ENCODE measurements at regions not wholly inside any gene's neighbourhood (a gene's known extent, or its start where the extent isn't known, plus 50 kb on each side); places are given as distances from the start of the nearest gene placed in this dataset.

DNA sequence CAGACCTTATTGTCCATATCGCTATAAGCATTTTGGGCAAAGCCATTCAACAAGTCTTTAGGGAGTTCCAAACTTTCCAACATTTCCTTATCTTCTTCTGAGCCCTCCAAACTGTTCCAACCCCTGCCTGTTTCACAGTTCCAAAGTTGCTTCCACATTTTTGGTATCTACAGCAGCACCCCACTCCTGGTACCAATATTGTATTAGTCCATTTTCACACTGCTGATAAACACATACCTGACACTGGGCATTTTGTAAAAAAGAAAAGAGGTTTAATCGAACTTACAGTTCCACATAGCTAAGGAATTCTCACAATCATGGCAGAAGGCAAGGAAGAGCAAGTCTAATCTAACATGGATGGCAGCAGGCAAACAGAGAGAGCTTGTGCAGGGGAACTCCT lies 834.1 kb upstream of the GBE1 start:
- TF ChIP-seq ZFP3 (CRISPR knock-in tag; IDR thresholded peaks at IDR 0.05) (no peak), OSR1 (CRISPR knock-in tag; IDR thresholded peaks at IDR 0.05) (no peak), SNAI2 (CRISPR knock-in tag; IDR thresholded peaks at IDR 0.05) (no peak), ZNF8 (CRISPR knock-in tag; IDR thresholded peaks at IDR 0.05) (no peak), TOX (CRISPR knock-in tag; IDR thresholded peaks at IDR 0.05; ENCODE audit: borderline replicate concordance) (no peak), ARNTL (CRISPR knock-in tag; IDR thresholded peaks at IDR 0.05; ENCODE audit: borderline replicate concordance, low read depth) (no peak), CSDC2 (CRISPR knock-in tag; IDR thresholded peaks at IDR 0.05) (no peak), GLIS3 (CRISPR knock-in tag; IDR thresholded peaks at IDR 0.05) (no peak)
- TF ChIP-seq, protein P1, sequence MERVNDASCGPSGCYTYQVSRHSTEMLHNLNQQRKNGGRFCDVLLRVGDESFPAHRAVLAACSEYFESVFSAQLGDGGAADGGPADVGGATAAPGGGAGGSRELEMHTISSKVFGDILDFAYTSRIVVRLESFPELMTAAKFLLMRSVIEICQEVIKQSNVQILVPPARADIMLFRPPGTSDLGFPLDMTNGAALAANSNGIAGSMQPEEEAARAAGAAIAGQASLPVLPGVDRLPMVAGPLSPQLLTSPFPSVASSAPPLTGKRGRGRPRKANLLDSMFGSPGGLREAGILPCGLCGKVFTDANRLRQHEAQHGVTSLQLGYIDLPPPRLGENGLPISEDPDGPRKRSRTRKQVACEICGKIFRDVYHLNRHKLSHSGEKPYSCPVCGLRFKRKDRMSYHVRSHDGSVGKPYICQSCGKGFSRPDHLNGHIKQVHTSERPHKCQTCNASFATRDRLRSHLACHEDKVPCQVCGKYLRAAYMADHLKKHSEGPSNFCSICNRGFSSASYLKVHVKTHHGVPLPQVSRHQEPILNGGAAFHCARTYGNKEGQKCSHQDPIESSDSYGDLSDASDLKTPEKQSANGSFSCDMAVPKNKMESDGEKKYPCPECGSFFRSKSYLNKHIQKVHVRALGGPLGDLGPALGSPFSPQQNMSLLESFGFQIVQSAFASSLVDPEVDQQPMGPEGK (CRISPR knock-in tag; IDR thresholded peaks at IDR 0.05; ENCODE audit: borderline replicate concordance) = no peak
- TF ChIP-seq, protein P2, sequence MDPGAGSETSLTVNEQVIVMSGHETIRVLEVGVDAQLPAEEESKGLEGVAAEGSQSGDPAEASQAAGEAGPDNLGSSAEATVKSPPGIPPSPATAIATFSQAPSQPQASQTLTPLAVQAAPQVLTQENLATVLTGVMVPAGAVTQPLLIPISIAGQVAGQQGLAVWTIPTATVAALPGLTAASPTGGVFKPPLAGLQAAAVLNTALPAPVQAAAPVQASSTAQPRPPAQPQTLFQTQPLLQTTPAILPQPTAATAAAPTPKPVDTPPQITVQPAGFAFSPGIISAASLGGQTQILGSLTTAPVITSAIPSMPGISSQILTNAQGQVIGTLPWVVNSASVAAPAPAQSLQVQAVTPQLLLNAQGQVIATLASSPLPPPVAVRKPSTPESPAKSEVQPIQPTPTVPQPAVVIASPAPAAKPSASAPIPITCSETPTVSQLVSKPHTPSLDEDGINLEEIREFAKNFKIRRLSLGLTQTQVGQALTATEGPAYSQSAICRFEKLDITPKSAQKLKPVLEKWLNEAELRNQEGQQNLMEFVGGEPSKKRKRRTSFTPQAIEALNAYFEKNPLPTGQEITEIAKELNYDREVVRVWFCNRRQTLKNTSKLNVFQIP (CRISPR knock-in tag; IDR thresholded peaks at IDR 0.05; ENCODE audit: borderline replicate concordance, low read depth) = no peak
